WTC11 (cell line): ENCODE measurements at regions not wholly inside any gene's neighbourhood (a gene's known extent, or its start where the extent isn't known, plus 50 kb on each side); places are given as distances from the start of the nearest gene placed in this dataset.

Source experiments
- ATF2 ChIP-seq: sonication (generic); formaldehyde crosslinking; IDR thresholded peaks from 2 replicates; pipeline ENCODE4 v1.8.1; 2022; ENCODE audit warnings: low read depth, missing genetic modification reagents, borderline replicate concordance
- CTCF ChIP-seq: fragments of 200-600 bp; IDR thresholded peaks from 2 replicates; pipeline ENCODE4 v1.8.0; 2022; ENCODE audit warnings: antibody characterized with exemption
- FOXP1 ChIP-seq: sonication (generic); formaldehyde crosslinking; IDR thresholded peaks from 2 replicates; pipeline ENCODE4 v1.8.0; 2022; ENCODE audit warnings: missing genetic modification reagents, mild to moderate bottlenecking, moderate library complexity, borderline replicate concordance
- GRHL2 ChIP-seq: fragments of 250-450 bp; sonication (Bioruptor Pico); IDR thresholded peaks from 2 replicates; pipeline ENCODE4 v1.8.0; 2022; ENCODE audit warnings: mild to moderate bottlenecking, moderate library complexity; ENCODE audit not compliant: insufficient replicate concordance, severe bottlenecking
- NFE2L1 ChIP-seq: sonication (generic); formaldehyde crosslinking; IDR thresholded peaks from 2 replicates; pipeline ENCODE4 v1.8.1; 2023; ENCODE audit warnings: missing genetic modification reagents
- SMAD4 ChIP-seq: sonication (generic); formaldehyde crosslinking; IDR thresholded peaks from 2 replicates; pipeline ENCODE4 v1.8.0; 2022; ENCODE audit warnings: mild to moderate bottlenecking, missing genetic modification reagents
- TCF7 ChIP-seq: sonication (generic); formaldehyde crosslinking; IDR thresholded peaks from 2 replicates; pipeline ENCODE4 v1.8.0; 2022; ENCODE audit warnings: mild to moderate bottlenecking, low read depth, missing genetic modification reagents, moderate library complexity
- TEAD4 ChIP-seq: sonication (generic); formaldehyde crosslinking; IDR thresholded peaks from 2 replicates; pipeline ENCODE4 v1.8.0; 2022; ENCODE audit warnings: mild to moderate bottlenecking, missing genetic modification reagents
- ZNF121 ChIP-seq: sonication (generic); formaldehyde crosslinking; IDR thresholded peaks from 2 replicates; pipeline ENCODE4 v1.8.0; 2023; ENCODE audit warnings: missing genetic modification reagents
- ZNF512 ChIP-seq: sonication (generic); formaldehyde crosslinking; IDR thresholded peaks from 2 replicates; pipeline ENCODE4 v1.8.1; 2022; ENCODE audit warnings: missing genetic modification reagents, borderline replicate concordance

DNA sequence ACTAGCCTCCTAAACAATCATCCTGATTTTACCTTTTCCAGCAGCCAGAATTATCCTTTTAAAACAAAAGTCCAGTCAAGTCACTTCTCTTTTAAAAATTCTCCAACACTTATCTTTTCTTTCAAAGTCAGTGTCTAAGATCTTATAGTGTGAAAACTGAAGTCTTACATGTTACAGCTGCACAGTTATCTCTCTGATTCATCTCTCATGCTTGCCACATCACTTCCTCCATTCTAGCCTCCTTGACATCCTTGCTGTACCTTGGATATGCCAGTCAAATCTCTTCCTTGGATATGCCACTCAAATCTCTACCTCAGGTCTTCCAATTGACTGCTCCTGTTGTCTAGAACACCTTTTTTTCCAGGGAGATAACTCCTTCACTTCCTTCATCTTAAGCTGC lies 361.7 kb upstream of the FTMT start:
- TF ChIP-seq CTCF (no peak), FOXP1 (CRISPR knock-in tag) (no peak), GRHL2 (CRISPR knock-in tag) (no peak), SMAD4 (CRISPR knock-in tag) (no peak), ZNF512 (CRISPR knock-in tag) (no peak), TEAD4 (CRISPR knock-in tag) (no peak), ZNF121 (CRISPR knock-in tag) (no peak), TCF7 (no peak), ATF2 (CRISPR knock-in tag) (no peak), NFE2L1 (CRISPR knock-in tag) (no peak)
